ENCODE measurements at regions not wholly inside any gene's neighbourhood (a gene's known extent, or its start where the extent isn't known, plus 50 kb on each side); places are given as distances from the start of the nearest gene placed in this dataset.
A peak's percentile ranks its signal among the peaks of the same experiment; 100 is the strongest.
"Not testable (repeated sequence)": the region's sequence is repeated elsewhere in the genome, so short reads cannot be mapped to it uniquely, and the experiment has no call there.

DNA sequence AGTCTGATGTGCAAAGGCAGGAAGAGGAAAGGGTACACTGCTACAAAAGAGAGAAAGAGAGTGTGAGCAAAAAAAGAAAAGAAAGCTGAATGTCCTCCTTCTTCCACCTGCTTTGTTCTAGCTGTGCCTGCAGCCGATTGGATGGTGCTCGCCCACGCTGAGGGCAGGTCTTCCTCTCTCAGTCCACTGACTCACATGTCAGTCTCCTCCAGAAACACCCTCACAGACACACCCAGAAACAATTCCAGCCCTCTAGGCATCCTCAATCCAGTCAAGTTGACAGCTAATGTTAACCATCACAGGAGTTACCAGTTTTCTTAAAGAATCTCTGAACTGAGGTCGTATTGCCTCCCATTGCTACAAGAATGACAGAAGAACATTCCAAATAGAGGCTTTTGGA lies 411.9 kb upstream of the SASH1 start:
- no peak for DNase-seq

DNA sequence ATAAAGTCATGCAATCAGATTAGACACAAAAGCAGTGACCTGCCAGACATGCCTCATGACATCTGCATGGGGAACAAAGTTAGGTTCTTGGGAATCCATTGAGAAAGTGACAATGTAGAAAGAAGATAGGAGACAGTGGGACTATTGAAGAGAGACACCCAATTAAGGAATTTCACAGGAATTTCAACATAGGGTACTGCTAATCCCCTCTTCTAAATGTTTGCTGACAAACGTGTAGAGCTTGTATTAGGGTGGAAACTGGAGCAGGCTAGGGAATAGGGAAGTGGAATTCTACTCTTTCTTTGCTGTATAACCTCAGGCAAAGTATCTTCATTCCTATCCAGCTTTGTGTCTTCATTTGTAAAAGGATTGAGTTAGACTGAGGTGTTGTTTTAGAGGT lies 409.4 kb upstream of the SASH1 start:
- no peak for DNase-seq

DNA sequence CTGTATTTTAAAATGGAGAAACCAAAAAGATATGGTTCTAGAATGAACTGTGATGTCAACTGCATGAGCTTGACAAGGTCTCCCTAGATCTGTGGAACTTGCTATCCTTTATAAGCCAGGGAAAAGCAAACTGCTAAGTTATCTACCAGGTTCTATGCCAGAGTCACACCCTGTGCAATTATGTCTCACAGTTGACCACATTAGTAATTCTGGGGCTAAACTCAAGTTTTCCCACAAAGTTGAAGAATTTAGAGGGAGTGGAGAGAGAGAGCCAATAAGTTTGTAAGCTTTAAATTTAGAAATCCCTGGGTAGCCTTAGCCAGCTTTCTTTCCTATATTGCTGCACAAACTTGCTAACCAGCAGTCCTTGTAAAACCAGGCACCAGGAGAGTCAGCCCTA lies 407.0 kb upstream of the SASH1 start:
- DNase-seq: no peak

DNA sequence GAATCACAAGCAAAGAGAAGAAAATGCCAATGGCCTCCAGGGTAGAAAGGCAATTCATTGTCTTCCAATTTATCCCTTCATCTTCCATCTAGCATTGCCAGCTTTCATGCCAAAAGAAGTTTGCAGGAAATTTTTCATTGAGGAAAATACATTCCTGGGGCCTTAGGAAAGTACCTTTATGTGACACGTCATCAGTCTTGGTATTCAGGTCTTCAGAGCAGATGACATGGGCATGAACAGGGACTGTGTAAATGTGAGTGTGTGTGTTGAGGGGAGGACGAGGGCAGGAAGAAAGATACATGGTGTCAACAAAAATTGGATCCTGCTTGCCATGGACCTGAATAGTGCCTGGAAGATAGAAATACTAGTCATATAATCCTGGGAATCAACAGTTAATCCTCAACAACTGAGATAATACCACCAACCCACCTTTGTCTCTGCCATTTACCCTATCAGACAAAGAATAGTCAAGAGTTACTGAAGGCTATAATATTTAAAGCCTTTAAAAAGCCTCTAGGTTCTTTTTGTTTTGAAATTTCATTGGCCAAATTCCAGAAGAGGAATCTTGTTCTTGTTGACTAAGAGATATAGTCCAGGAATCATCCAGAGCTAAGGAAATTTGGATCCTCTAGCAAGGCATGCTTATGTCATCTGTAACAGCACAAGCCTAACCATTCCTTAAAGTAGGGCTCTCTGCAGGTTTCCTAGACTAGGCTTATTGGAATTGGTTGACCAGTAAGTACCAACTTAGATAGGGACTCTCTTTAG lies 405.8 kb upstream of the SASH1 start:
- no peak for DNase-seq

DNA sequence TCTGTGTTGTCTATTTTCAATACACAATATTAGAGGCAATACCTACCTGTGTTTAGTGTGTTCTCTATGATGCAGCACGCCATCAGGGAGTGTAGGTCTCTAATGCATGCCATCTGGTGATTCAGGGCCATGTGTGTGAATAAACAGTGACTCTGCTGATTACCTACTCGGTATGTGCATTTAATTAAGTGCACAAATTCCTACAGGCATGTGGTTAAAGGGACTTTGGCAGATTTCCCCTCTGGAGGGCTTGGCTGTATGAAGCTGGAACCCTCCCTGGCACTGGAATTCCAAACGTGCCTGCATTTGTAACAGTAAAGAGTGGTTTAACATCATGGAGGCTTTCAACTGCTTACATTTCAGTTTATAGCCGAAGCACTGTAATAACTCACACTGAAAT lies 401.5 kb upstream of the SASH1 start:
- DNase-seq: no peak

DNA sequence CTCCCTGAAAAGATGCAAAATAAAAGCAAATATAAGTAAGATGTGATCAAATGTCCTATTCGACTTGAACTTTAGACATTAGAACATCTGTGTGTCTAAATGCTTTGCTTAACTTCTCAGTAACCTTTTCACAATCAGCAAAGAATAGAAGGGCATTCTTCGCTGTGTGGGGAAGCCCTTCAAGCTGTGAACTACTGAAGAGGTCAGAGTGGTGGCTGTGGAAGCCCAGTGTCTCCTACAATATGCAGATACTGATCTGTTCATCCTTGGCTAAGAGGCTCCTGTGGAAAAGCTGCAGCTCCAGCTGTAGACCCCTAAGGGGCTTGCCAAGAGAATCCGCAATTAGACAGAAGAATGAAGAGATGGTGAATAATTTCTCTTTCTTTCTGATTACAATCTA lies 400.3 kb upstream of the SASH1 start:
- DNase-seq: no peak

DNA sequence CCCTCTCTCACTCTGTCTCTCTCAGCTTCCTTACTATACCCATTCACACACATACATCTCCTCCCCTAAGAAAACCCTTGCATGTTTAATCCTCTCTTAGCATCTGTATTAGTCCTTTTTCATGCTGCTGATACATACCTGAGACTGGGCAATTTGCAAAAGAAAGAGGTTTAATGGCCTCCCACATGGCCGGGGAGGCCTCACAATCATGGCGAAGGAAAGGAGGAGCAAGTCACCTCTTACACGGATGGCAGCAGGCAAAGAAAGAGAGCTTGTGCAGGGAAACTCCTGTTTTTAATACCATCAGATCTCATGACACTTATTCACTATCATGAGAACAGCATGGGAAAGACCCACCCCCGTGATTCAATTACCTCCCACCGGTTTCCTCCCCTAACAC lies 398.5 kb upstream of the SASH1 start:
- DNase-seq: no peak

DNA sequence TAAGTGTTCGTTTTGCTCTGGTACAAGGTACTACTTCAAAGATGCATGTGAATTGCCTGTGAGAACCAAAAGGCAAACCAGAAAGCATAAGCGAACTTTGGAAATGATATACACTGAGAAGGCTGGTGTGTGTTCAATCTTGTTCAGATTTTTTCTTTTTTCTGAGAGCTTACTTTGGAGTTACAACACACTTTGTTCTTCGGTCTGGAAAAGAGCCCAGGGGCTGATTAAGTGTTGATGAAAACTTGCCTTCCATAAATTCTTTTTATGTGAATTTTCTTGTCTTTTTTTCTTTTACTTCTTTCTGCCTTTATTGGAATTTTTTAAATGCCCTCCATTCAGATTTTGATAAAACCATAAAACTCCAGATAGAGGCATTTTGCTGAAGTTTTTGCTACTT lies 395.1 kb upstream of the SASH1 start:
- no peak for DNase-seq

DNA sequence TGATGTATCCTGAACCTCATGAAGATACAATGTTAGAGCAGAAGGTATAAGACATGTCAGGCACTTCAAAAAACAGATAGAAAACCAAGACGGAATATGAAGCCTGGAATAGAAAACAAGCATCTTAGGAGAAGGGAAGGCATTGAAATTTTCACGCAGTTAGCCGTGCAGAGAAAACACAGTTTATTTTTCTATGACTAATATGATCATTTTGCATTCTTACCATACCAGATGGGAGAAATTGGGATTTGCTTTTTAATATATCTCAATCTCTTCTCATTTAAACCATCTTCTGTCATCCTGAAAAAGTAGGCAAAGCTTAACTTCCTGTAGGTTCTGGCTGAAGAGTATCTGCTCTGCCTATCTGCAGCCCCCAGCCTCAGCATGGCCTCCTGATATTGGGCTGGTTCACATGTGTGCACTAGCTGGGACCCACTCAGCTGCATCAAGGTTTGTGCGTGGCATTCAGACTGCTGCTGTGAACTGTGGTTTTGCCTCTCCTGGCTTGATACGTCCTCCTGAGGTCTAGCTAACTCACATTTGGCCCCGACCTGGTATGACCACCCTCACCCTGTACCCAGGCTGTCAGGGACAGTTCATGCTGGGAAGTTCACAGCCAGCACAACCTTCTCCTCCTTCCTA lies 392.5 kb upstream of the SASH1 start:
- DNase-seq: no peak

DNA sequence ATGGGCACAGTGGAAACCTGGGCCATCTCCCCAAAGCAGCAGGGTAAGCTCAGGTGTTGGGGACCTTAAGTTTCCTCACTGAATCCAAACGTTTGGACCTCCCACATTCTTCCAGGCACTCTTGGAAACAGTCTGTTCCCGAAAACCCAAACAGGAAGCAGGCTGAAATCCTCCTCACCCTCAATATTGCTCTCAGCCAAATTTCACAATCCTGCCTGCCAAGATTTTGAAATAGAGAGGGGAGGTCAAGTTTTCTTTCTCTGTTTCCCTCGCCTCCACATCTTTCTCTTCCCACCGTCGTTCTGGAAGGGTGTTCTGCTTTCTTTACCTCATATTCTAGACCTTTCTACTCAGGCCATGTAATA lies 392.0 kb upstream of the SASH1 start:
- peak; percentile 41 for DNase-seq

DNA sequence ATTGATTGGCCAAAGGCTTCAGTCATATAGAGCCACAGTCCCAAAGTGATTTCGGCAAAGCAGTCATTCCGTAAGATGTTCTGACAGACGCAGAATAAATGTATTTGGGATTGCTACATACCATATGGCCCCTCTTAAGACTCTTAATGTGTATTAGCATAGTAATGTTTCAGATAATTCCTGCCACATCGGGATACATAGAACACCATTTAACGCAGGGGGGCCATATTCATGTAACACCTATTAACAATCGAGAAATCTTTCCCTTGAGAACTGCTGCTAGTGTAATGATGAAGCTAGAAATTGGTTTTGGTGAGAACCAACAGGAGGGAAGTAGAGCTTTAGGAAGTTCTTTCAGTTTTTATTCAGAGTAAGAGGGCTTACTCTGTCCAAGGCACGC lies 390.9 kb upstream of the SASH1 start:
- no peak for DNase-seq

DNA sequence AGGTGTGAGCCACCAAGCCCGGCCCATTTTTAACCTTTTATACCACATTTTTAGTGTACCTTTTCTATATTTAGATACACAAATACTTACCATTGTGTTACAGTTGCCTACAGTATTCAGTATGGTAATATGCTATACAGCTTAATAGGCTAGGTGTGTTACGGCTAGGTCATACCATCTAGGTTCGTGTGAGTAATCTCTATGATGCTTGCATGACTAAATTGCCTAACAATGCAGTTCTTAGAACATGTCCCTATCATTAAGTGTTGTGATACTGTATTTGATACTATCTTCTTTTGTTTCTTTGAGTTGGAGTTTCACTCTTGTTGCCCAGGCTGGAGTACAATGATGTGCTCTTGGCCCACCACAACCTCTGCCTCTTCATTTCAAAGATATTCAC lies 387.7 kb upstream of the SASH1 start:
- no peak for DNase-seq

DNA sequence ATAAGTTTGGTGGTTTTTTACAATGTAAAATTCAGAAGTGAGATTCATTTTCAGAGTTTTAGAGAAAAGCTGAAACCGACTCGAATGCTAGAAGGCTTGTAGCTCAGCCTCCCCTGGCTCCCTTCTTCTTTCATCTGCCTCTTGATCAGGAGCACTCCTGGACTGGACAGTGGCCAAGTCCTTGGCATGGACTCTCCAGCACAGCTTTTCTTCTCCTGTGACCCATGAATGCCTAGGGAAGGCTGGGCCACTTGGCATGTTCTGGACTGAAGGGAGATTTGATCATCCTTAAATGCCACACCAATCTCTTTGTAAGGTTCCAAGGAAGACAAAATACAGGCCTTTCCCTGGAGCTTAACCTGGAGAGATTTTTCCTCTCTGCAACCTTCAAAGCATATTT lies 384.0 kb upstream of the SASH1 start:
- DNase-seq: no peak

DNA sequence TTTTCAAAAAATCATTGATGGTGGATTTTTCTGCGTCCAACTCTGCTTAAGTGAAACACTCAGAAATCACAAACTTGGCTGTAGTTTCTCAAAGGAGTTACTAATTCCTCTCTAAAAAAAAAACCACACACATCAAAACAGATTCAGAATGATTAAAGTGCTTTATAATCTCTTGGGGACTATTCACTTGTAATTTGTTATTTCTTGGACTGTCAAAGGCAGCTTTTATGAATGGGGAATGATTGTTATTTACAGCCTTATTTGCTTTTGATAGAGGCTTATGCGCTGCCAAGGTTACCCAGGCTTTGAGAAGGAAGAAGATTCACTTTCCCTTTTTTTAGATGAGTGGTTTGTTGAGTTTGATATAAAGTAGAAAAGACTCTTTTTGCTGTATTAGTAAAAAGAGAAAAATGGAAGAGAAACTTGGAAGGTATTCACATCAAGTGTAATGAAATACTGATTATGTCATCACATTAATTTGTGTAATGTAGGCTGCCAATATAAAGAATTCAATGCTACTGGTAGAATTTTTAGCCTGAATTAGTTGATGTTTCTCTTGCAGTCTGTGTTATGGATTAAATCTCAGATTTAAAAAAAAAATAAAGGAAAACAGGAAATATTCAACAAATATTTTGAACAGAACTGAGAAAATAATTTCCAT lies 381.0 kb upstream of the SASH1 start:
- DNase-seq: no peak

DNA sequence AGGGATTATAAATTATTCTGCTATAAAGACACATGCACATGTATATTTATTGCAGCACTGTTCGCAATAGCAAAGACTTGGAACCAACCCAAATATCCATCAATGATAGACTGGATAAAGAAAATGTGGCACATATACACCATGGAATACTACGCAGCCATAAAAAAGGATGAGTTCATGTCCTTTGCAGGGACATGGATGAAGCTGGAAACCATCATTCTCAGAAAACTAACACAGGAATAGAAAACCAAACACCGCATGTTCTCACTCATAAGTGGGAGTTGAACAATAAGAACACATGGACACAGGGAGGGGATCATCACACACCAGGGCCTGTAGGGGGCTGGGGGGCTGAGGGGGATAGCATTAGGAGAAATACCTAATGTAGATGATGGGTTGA lies 377.2 kb upstream of the SASH1 start:
- not testable (repeated sequence) for DNase-seq

DNA sequence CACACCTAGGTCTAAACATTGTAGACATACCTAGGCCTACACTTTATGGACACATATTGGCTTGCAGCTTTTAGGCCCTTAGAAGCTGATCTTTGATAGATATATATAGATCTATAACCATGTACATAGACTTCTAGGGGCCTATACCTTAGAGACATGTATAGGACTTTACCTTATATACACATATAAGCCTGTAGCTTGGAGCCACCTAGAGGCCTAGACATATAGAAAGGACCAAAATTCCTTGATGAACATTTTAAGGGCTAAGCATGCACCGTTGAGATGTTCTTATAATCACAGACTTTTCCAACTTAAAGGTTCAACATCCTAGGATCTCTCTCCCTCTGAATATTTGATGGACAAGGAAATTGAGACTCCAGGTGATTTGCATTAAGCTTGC lies 371.7 kb upstream of the SASH1 start:
- no peak for DNase-seq

DNA sequence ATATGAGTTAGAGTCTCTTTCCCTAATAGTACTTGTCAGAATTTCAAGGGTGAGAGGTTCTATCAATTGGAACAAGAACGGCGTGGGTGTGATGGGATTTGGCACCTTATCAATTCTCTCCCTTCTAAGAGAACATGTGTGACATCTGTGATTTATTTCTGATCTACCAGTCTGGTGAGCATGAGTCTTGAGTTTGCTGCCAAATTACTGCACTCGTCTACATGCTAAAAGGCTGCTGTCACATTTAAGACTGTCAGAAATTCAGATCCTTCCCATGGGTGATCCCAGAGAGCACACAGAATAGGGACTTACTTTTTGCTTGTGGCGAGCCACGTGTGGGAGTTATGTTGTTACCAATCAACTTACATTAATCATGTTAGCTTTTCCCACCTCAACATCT lies 370.2 kb upstream of the SASH1 start:
- no peak for DNase-seq

DNA sequence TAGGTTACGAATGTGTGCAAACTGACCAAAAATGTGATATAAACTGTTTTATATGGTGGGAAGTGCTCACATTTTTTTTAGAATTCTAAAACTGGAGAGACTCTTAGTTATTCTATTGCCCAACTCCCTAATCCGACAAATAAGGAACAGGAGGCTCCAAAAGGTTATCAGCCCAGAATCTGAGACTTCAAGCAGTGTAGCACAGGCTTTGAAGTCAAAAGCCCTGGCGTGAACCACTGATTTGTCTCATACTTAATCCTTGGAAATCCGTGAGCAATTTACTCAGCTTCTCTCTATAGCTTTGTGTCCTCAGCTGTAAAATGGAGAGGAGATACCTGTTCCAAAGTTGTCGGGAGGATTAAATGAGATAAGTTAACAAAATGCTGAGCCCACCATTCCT lies 368.8 kb upstream of the SASH1 start:
- no peak for DNase-seq

DNA sequence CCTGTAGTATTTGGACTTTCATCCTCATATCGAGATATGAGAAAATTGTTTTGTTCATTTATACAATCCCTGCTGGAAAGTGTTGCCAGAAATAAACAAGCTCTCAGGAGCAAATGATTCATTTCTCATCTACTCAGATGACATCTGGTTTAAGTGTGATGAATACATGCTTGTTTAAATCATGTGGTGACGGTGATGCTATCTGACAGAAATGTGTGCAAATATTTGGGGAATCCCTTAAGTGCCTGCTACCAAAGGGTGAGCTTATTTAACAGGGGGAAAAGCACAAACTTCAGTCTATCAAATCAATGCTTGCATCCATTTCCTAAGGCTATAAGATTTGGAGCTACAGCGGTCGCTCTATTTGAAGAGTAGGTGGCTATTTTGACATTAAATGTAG lies 368.3 kb upstream of the SASH1 start:
- DNase-seq: no peak

DNA sequence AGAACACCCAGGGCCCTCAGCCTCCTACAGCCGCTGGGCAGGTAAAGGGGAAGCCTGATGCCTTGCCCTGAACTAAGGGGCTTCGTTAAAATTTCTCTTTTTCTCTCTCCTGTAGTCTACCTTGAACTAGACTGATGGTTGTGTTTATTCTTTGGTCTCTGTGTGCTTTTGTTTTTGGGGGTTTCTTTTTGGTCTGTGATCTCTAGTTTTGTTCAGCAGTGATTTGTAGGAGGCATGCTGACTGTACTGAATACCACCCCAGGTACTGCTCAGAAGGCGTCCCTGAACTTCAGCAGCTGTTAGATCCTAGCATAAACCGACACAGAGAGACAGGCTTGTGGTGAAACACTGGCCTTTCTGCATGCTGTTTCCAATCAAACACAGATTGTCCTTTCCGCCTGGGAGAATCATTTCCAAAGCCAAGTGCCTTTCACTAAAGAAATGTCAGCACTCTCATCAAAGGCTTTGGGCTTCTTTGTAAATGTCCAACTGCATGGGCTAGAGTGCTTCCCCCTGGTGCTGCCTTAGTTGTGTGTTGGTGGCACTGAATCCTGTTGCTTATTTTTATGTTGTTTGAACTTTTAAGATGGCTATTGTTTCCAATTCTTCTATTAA lies 364.7 kb upstream of the SASH1 start:
- DNase-seq: no peak

DNA sequence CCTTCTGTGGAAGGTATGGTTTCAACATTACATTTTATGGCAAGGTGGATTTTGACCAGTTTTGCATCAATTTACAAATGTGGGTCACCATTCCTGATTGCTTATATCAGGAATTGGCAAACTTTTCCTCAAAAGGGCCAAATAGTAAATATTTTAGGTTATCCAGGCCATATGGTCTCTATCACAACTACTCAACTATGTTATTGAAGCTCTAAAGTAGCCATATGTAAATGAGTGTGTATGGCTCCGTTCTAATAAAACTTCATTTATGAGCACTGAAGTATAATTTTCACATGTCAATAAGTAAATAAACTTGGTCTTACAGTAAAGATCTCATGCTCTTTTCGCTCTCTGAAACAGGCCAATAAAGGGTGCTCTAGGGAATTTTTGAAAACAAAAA lies 362.7 kb upstream of the SASH1 start:
- no peak for DNase-seq

DNA sequence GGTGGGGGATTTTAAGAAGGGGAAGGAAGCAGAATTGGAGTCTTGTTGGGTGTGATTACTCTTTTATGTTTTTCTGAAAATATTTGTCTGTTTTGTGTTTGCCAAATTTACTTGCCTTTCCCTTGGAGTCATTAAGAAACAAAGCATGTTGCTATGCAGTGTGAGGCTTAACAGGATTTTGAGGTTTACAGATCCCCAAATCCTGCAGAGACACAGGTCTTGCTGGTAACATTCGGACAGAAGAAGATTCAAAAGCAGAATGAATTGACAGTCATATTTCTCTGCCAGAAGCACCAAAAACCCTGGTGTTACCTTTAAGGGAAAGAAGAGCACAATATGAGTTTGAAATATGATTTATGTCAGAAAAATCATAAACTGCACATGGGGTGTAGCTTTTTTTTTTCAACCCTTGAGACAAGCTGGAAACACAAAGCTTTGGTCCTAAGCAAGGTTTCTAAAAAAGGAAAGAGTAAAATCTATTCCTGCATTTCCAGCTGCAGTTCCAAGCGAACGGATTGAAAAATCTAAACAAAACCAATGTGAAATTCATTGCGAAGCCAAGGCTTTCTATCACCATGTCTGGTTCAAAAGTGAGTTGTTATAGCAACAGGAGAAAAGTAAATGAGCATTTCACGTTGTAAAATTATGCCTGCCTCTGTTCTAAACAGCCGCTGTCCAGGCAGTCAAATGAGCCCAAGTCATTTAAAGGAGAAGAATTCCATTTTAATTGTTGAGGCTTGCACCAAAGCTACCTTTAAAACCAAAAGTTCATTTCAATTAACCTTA lies 358.9 kb upstream of the SASH1 start:
- DNase-seq: no peak

DNA sequence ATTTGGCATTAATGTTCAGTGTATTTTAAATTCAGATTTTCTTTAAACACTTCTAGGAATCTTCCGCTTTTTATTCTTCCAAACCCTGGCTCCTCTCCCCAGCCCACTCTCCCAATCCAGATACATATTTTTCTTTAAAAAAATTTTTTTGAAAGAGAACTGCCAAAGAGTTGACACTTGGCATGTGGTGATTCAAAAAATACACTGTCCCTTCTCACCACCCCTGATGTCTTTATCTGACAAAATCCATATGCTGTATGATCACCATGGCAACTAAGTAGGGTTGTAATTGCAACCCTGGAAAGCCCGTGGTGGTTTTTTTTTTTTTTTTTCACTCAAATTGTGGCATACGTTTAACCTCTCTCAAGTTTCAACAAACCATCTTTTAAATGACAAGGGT lies 355.8 kb upstream of the SASH1 start:
- no peak for DNase-seq
